CD4-positive, alpha-beta T cell (primary cell): ENCODE measurements at regions not wholly inside any gene's neighbourhood (a gene's known extent, or its start where the extent isn't known, plus 50 kb on each side); places are given as distances from the start of the nearest gene placed in this dataset.

Experiments
- ATAC-seq: fragments of 200-7000 bp; cut with Tn5 transposase; one replicate; pipeline ENCODE4 v1.10.0; 2022; ENCODE audit warnings: mild to moderate bottlenecking; ENCODE audit not compliant: poor library complexity
- CTCF ChIA-PET: fragments of 350-600 bp; sonication (Branson Sonifier 250); formaldehyde crosslinking; loops from one replicate; lab custom pipeline; 2021; ENCODE audit warnings: antibody characterized with exemption, inconsistent platforms; lab: Charles Lee
- POLR2A ChIA-PET: fragments of 350-600 bp; sonication (Branson Sonifier 250); formaldehyde crosslinking; loops from one replicate; lab custom pipeline; 2021; ENCODE audit warnings: antibody characterized with exemption, inconsistent platforms; lab: Charles Lee
- DNase-seq, 14 experiments: peaks; one replicate each; pipeline ENCODE4 v3.0.0-alpha.2; 2013 to 2020; ENCODE audit warnings: mixed read lengths in 2 of 14
- H3K27ac ChIP-seq, 2 donors: one replicate each; pipeline versions ENCODE4 v1.5.1 to v1.7.0; 2013; ENCODE audit warnings: low read length in 2 of 2, low read depth in 1 of 2, mild to moderate bottlenecking in 1 of 2
- H3K27me3 ChIP-seq, 2 experiments: 1 replicate in 1 of 2; 2 replicates in 1 of 2; pipeline versions ENCODE4 v1.6.1 to v1.7.0; 2013; ENCODE audit warnings: low read length in 2 of 2, control low read depth in 1 of 2, mild to moderate bottlenecking in 1 of 2, moderate library complexity in 1 of 2; ENCODE audit not compliant: insufficient read depth in 2 of 2, control insufficient read depth in 1 of 2
- H3K36me3 ChIP-seq: one replicate; pipeline ENCODE4 v1.6.1; 2013; ENCODE audit warnings: low read length, control low read depth; ENCODE audit not compliant: insufficient read depth
- H3K4me1 ChIP-seq: one replicate; pipeline ENCODE4 v1.6.1; 2013; ENCODE audit warnings: low read length, control low read depth; ENCODE audit not compliant: insufficient read depth
- H3K4me3 ChIP-seq: one replicate; pipeline ENCODE4 v1.5.1; 2013; ENCODE audit warnings: mild to moderate bottlenecking, low read length, moderate library complexity
- H3K9me3 ChIP-seq, 2 experiments: 1 replicate in 1 of 2; 2 replicates in 1 of 2; pipeline versions ENCODE4 v1.6.1 to v1.7.0; 2013; ENCODE audit warnings: low read length in 2 of 2, mild to moderate bottlenecking in 2 of 2, control low read depth in 1 of 2, moderate library complexity in 1 of 2; ENCODE audit not compliant: control insufficient read depth in 1 of 2, insufficient read depth in 1 of 2
- H3K27ac Mint-ChIP-seq: one replicate; pipeline ENCODE4 v1.8.0; 2020; ENCODE audit warnings: mixed read lengths
- H3K27me3 Mint-ChIP-seq: one replicate; pipeline ENCODE4 v1.8.0; 2021; ENCODE audit warnings: mixed read lengths
- H3K36me3 Mint-ChIP-seq: one replicate; pipeline ENCODE4 v1.8.0; 2021; ENCODE audit warnings: low read depth, mixed read lengths
- H3K4me1 Mint-ChIP-seq: one replicate; pipeline ENCODE4 v1.8.0; 2021; ENCODE audit warnings: low read depth, mixed read lengths
- H3K4me3 Mint-ChIP-seq: one replicate; pipeline ENCODE4 v1.8.0; 2020; ENCODE audit warnings: mild to moderate bottlenecking, mixed read lengths
- H3K9me3 Mint-ChIP-seq: one replicate; pipeline ENCODE4 v1.8.0; 2020; ENCODE audit warnings: mixed read lengths
- intact Hi-C, 2 experiments: fragments of 100-400 bp; cut with DNase I in 1 of 2; cut with micrococcal nuclease in 1 of 2; formaldehyde crosslinking; loops; one replicate each; pipeline versions ENCODE4 v1.15.1 to v1.9.0; 2023 to 2025; cut with DNase I, micrococcal nuclease
- TF ChIP-seq, protein P1 (sequence below): fragments of 200-600 bp; IDR thresholded peaks from one replicate; pipeline ENCODE4 v1.8.0; 2022; ENCODE audit warnings: antibody characterized with exemption, mild to moderate bottlenecking

- intact Hi-C loops = no loop called here
Measured at GRCh38 chr16:13372421-13372820, 471.0 kb downstream of the SHISA9 start.

DNA sequence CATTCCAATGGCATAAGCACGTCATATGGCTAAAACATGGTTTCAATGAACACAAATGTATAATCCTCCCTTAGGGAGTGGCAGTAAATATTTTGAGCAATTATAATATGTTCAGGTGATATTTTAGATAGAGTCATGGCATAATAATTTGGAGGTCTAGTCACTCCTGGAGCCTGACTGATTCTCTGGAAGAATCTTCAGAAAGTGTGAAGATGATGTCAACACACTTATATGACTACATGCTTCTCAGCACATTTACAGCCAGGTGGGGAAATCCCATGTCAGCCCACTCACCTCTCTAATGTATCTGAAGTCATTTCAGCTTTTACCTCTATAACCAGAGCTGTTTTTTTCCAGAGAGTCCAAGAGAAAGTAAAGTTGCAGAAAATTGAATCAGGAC lies 474.8 kb downstream of the SHISA9 start:
- no peaks in the 10 kb centered on the region for H3K4me1 ChIP-seq
- H3K9me3 ChIP-seq = peaks cover 0 to 13% of the 10 kb centered on the region in 2 experiments
- Mint-ChIP-seq H3K4me1 (no peaks in the 10 kb centered on the region), H3K36me3 (no peaks in the 10 kb centered on the region), H3K4me3 (no peak overlapping the region), H3K27ac (no peak overlapping the region), H3K9me3 (peaks cover 20% of the 10 kb centered on the region), H3K27me3 (no peaks in the 10 kb centered on the region)
- no peaks in the 10 kb centered on the region for H3K27me3 ChIP-seq
- no peak overlapping the region for H3K27ac ChIP-seq
- ATAC-seq = no peak
- no peak overlapping the region for H3K4me3 ChIP-seq
- DNase-seq = no peak
- ChIA-PET POLR2A (no interaction called here), CTCF (no interaction called here)
- intact Hi-C loops = no loop called here
- H3K36me3 ChIP-seq = no peaks in the 10 kb centered on the region
- TF ChIP-seq, protein P1, sequence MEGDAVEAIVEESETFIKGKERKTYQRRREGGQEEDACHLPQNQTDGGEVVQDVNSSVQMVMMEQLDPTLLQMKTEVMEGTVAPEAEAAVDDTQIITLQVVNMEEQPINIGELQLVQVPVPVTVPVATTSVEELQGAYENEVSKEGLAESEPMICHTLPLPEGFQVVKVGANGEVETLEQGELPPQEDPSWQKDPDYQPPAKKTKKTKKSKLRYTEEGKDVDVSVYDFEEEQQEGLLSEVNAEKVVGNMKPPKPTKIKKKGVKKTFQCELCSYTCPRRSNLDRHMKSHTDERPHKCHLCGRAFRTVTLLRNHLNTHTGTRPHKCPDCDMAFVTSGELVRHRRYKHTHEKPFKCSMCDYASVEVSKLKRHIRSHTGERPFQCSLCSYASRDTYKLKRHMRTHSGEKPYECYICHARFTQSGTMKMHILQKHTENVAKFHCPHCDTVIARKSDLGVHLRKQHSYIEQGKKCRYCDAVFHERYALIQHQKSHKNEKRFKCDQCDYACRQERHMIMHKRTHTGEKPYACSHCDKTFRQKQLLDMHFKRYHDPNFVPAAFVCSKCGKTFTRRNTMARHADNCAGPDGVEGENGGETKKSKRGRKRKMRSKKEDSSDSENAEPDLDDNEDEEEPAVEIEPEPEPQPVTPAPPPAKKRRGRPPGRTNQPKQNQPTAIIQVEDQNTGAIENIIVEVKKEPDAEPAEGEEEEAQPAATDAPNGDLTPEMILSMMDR = no peak

More at GRCh38 chr16:13372421-13372820, 471.0 kb downstream of the SHISA9 start:
- no peaks in the 10 kb centered on the region for H3K36me3 ChIP-seq
- H3K27ac Mint-ChIP-seq = no peak overlapping the region
- no peaks in the 10 kb centered on the region for H3K27me3 Mint-ChIP-seq
- no peaks in the 10 kb centered on the region for H3K27me3 ChIP-seq
- CTCF ChIA-PET = interaction anchor here (0.6 kb wide), 1 partner anchor 869 kb away, joined by 6 read pairs; no protein-coding TSS in a partner anchor
- H3K9me3 ChIP-seq = peaks cover 0 to 4% of the 10 kb centered on the region in 2 experiments
- ATAC-seq (no peak), DNase-seq (no peak)
- H3K27ac ChIP-seq = no peak overlapping the region
- POLR2A ChIA-PET = no interaction called here
- peaks cover 21% of the 10 kb centered on the region for H3K9me3 Mint-ChIP-seq
- no peak overlapping the region for H3K4me3 Mint-ChIP-seq
- H3K4me1 Mint-ChIP-seq = no peaks in the 10 kb centered on the region
- TF ChIP-seq, protein P1 = no peak
- H3K4me3 ChIP-seq = no peak overlapping the region
- no peaks in the 10 kb centered on the region for H3K36me3 Mint-ChIP-seq
- H3K4me1 ChIP-seq = no peaks in the 10 kb centered on the region

GRCh38 chr16:13377143-13377542 lies 475.7 kb downstream of the SHISA9 start:
- no peak overlapping the region for H3K4me3 ChIP-seq
- Mint-ChIP-seq H3K4me1 (no peaks in the 10 kb centered on the region), H3K4me3 (no peak overlapping the region), H3K9me3 (peaks cover 13% of the 10 kb centered on the region), H3K36me3 (no peaks in the 10 kb centered on the region), H3K27ac (no peak overlapping the region), H3K27me3 (no peaks in the 10 kb centered on the region)
- DNase-seq (no peak), ATAC-seq (no peak)
- H3K27me3 ChIP-seq = no peaks in the 10 kb centered on the region
- H3K4me1 ChIP-seq = no peaks in the 10 kb centered on the region
- H3K27ac ChIP-seq = no peak overlapping the region
- POLR2A ChIA-PET = no interaction called here
- peaks cover 0 to 15% of the 10 kb centered on the region in 2 experiments for H3K9me3 ChIP-seq
- TF ChIP-seq, protein P1 = no peak
- H3K36me3 ChIP-seq = no peaks in the 10 kb centered on the region
- CTCF ChIA-PET = no interaction called here
- intact Hi-C loops = no loop called here
